ENCODE measurements at regions not wholly inside any gene's neighbourhood (a gene's known extent, or its start where the extent isn't known, plus 50 kb on each side); places are given as distances from the start of the nearest gene placed in this dataset.
A peak's percentile ranks its signal among the peaks of the same experiment; 100 is the strongest.

DNA sequence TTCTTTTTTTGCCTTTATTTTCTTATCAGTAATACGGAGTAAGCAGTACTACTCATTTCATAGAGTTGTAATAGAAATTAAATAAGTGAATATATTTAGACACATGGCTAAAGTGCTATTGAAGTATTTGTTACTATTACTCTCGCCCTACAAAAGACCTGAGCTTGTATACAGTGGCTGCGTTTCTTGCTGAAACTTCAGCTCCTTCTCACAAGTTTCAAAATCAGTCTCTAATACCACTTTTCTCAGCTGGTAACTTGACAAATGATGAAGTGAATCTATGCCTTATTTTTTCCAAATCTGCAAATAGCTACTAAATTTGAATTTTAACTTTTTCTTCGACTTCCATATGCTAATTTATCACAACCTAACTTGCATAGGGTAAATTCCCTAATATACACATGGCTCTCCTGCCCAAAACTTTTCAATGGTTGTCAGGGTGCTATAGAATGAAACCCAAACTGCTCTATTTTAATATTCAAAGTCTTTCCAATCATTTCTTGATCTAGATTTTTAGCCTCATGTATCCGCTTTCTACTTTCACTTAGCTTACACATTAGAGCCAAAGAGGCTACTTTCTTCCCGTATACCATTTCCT, 347.8 kb upstream of the GULP1 start:
- Histone ChIP-seq H4K8ac (ENCODE audit: extremely low read depth, insufficient read depth, low read length) (no peak overlapping the region), H2BK20ac (ENCODE audit: low read length) (no peak overlapping the region), H3K4me1 (replicated peaks in 1 of 4; ENCODE audit: control insufficient read depth in 3 of 4, insufficient read depth in 4 of 4, low read length in 3 of 4) (no peaks in the 10 kb centered on the region), H3K14ac (ENCODE audit: insufficient read length) (no peak overlapping the region), H3K27me3 (replicated peaks in 1 of 4; ENCODE audit: control insufficient read depth in 3 of 4, extremely low read depth in 1 of 4, insufficient read depth in 3 of 4, low read length in 3 of 4) (no peaks in the 10 kb centered on the region), H4K5ac (ENCODE audit: insufficient read length, low read depth, low read length) (no peak overlapping the region), H3K79me1 (ENCODE audit: low read depth, low read length) (no peaks in the 10 kb centered on the region), H3K18ac (ENCODE audit: extremely low read depth, low read length) (no peak overlapping the region), H3K23ac (ENCODE audit: insufficient read length) (no peak overlapping the region), H2BK15ac (ENCODE audit: low read length) (no peak overlapping the region), H2BK12ac (ENCODE audit: low read depth, low read length) (no peak overlapping the region), H4K91ac (replicated peaks; ENCODE audit: insufficient read length, low read length) (no peak overlapping the region), H3K9ac (replicated peaks in 1 of 4; ENCODE audit: extremely low read depth in 1 of 4, low read depth in 3 of 4, low read length in 3 of 4) (no peak overlapping the region), H3K79me2 (ENCODE audit: control insufficient read depth in 1 of 2, insufficient read depth in 2 of 2, low read length in 2 of 2) (no peaks in the 10 kb centered on the region), H3K27ac (ENCODE audit: low read depth, low read length) (no peak overlapping the region), H3K23me2 (ENCODE audit: low read depth, low read length) (no peaks in the 10 kb centered on the region), H2AK5ac (ENCODE audit: low read depth, low read length) (no peak overlapping the region), H3K4me3 (ENCODE audit: extremely low read depth in 1 of 4, insufficient read depth in 2 of 4, low read depth in 3 of 4, low read length in 4 of 4) (no peak overlapping the region), H2BK120ac (replicated peaks; ENCODE audit: low read depth, low read length) (no peak overlapping the region), H3K36me3 (ENCODE audit: control insufficient read depth in 2 of 4, insufficient read depth in 4 of 4, low read length in 3 of 4) (no peaks in the 10 kb centered on the region), H2AFZ (ENCODE audit: low read length) (no peak overlapping the region), H3K4me2 (ENCODE audit: insufficient read depth in 1 of 2, low read depth in 2 of 2, low read length in 2 of 2) (no peak overlapping the region), H3K9me3 (ENCODE audit: insufficient read depth in 2 of 2, low read depth in 1 of 2, low read length in 1 of 2) (no peaks in the 10 kb centered on the region), H4K20me1 (replicated peaks in 1 of 2; ENCODE audit: control insufficient read depth in 1 of 2, insufficient read depth in 2 of 2, low read length in 2 of 2) (no peaks in the 10 kb centered on the region), H3K56ac (replicated peaks; ENCODE audit: insufficient read length, low read depth, low read length) (no peak overlapping the region), H3K4ac (replicated peaks; ENCODE audit: insufficient read length, low read depth, low read length) (no peak overlapping the region), H2BK5ac (ENCODE audit: low read depth, low read length) (no peak overlapping the region)
- FAIRE-seq (peak; percentile 24), DNase-seq (ENCODE audit: low read depth in 1 of 2, low spot score in 2 of 2) (no peak)
- CTCF ChIA-PET (ENCODE audit: partially characterized antibody), result no interaction called here
- POLR2A ChIA-PET (ENCODE audit: partially characterized antibody), result no interaction called here
- WGBS, 2 experiments (ENCODE audit: extremely low coverage in 1 of 2, insufficient coverage in 1 of 2, insufficient read length in 1 of 2, insufficient replicate concordance in 2 of 2, low coverage in 1 of 2, low lambda C conversion rate in 2 of 2, missing lambda C conversion rate in 1 of 2), result 87% methylated on average over 6 of the region's 6 CpGs; no CpG with 5 or more reads in 1 of the 2 experiments
- no peak for TF ChIP-seq FOSL1 (IDR thresholded peaks at IDR 0.05; ENCODE audit: insufficient read depth, low read depth, low read length)
- no peak for TF ChIP-seq SIX5 (IDR thresholded peaks at IDR 0.05; ENCODE audit: low read depth, low read length)
- TF ChIP-seq CTBP2 (IDR thresholded peaks at IDR 0.05; ENCODE audit: borderline replicate concordance, insufficient read depth, insufficient read length, low read length), result no peak
- no peak for TF ChIP-seq RBBP5 (IDR thresholded peaks at IDR 0.05; ENCODE audit: borderline replicate concordance, low read depth, low read length)
- TF ChIP-seq, protein P1, sequence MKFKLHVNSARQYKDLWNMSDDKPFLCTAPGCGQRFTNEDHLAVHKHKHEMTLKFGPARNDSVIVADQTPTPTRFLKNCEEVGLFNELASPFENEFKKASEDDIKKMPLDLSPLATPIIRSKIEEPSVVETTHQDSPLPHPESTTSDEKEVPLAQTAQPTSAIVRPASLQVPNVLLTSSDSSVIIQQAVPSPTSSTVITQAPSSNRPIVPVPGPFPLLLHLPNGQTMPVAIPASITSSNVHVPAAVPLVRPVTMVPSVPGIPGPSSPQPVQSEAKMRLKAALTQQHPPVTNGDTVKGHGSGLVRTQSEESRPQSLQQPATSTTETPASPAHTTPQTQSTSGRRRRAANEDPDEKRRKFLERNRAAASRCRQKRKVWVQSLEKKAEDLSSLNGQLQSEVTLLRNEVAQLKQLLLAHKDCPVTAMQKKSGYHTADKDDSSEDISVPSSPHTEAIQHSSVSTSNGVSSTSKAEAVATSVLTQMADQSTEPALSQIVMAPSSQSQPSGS (IDR thresholded peaks at IDR 0.05; ENCODE audit: low read length), result no peak
- no peak for TF ChIP-seq BACH1 (IDR thresholded peaks at IDR 0.05; ENCODE audit: low read length)
- TF ChIP-seq CBX5 (IDR thresholded peaks at IDR 0.05; ENCODE audit: low read depth, low read length), result no peak
- no peak for TF ChIP-seq ASH2L (IDR thresholded peaks at IDR 0.05; ENCODE audit: low read length)
- TF ChIP-seq RFX5 (IDR thresholded peaks at IDR 0.05; ENCODE audit: borderline replicate concordance, low read depth, low read length), result no peak
- TF ChIP-seq YY1 (IDR thresholded peaks at IDR 0.05; ENCODE audit: low read depth, low read length), result no peak
- no peak for TF ChIP-seq CBX8 (IDR thresholded peaks at IDR 0.05; ENCODE audit: borderline replicate concordance, low read depth, low read length)
- no peak for TF ChIP-seq SP1 (IDR thresholded peaks at IDR 0.05; ENCODE audit: low read depth, low read length)

Data from H1 (cell line).